Neural cell (in vitro differentiated cells): ENCODE measurements at regions not wholly inside any gene's neighbourhood (a gene's known extent, or its start where the extent isn't known, plus 50 kb on each side); places are given as distances from the start of the nearest gene placed in this dataset.
"Not testable (repeated sequence)": the region's sequence is repeated elsewhere in the genome, so short reads cannot be mapped to it uniquely, and the experiment has no call there.

Experiments used
- MXI1 ChIP-seq: fragments of 450-650 bp; conservative IDR thresholded peaks from 2 replicates; pipeline ENCODE4 v1.6.1; 2014; ENCODE audit warnings: antibody characterized with exemption, mild to moderate bottlenecking; ENCODE audit not compliant: poor library complexity, severe bottlenecking
- POLR2AphosphoS5 ChIP-seq: IDR thresholded peaks from 2 replicates; pipeline ENCODE4 v1.6.1; 2012
- RAD21 ChIP-seq: fragments of 450-650 bp; conservative IDR thresholded peaks from 2 replicates; pipeline ENCODE4 v1.6.1; 2014; ENCODE audit warnings: antibody characterized with exemption, mild to moderate bottlenecking, moderate library complexity
- TF ChIP-seq, protein P1 (sequence below): fragments of 450-650 bp; IDR thresholded peaks from 2 replicates; pipeline ENCODE4 v1.5.1; 2014; ENCODE audit warnings: antibody characterized with exemption, mild to moderate bottlenecking, moderate library complexity; ENCODE audit not compliant: poor library complexity, severe bottlenecking

DNA sequence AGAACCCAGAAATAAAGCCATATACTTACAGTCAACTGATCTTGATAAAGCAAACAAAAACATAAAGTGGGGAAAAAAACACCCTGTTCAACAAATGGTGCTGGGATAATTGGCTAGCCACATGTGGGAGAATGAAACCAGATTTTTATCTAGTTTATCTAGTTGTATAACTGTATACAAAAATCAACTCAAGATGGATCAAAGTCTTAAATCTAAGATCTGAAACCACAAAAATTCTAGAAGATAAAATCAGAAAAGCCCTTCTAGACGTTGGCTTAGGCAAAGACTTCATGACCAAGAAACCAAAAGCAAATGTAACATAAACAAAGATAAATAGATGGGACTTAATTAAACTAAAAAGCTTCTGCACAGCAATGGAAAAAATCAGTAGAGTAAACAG lies 216.3 kb downstream of the MOXD1 start:
- TF ChIP-seq POLR2AphosphoS5, RAD21, MXI1: not testable (repeated sequence)
- TF ChIP-seq, protein P1, sequence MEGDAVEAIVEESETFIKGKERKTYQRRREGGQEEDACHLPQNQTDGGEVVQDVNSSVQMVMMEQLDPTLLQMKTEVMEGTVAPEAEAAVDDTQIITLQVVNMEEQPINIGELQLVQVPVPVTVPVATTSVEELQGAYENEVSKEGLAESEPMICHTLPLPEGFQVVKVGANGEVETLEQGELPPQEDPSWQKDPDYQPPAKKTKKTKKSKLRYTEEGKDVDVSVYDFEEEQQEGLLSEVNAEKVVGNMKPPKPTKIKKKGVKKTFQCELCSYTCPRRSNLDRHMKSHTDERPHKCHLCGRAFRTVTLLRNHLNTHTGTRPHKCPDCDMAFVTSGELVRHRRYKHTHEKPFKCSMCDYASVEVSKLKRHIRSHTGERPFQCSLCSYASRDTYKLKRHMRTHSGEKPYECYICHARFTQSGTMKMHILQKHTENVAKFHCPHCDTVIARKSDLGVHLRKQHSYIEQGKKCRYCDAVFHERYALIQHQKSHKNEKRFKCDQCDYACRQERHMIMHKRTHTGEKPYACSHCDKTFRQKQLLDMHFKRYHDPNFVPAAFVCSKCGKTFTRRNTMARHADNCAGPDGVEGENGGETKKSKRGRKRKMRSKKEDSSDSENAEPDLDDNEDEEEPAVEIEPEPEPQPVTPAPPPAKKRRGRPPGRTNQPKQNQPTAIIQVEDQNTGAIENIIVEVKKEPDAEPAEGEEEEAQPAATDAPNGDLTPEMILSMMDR = not testable (repeated sequence)
